GM06990 (cell line): ENCODE measurements at regions not wholly inside any gene's neighbourhood (a gene's known extent, or its start where the extent isn't known, plus 50 kb on each side); places are given as distances from the start of the nearest gene placed in this dataset.

ENCODE experiments used
- DNase-seq: peaks from one replicate; pipeline ENCODE4 v3.0.0-alpha.2; 2011; ENCODE audit not compliant: insufficient read length; ENCODE audit errors: extremely low read depth
- H3K27me3 ChIP-seq: replicated peaks from 2 replicates; pipeline ENCODE4 v1.6.0; 2011; ENCODE audit warnings: low read length; ENCODE audit not compliant: control insufficient read depth, insufficient read depth
- H3K36me3 ChIP-seq: 2 replicates; pipeline ENCODE4 v1.5.1; 2011; ENCODE audit warnings: low read length; ENCODE audit not compliant: control insufficient read depth, insufficient read depth
- H3K4me3 ChIP-seq: replicated peaks from 2 replicates; pipeline ENCODE4 v1.5.1; 2011; ENCODE audit warnings: low read depth, mild to moderate bottlenecking, control low read depth, low read length
- TF ChIP-seq, protein P1 (sequence below): IDR thresholded peaks from 2 replicates; pipeline ENCODE4 v1.5.1; 2011; ENCODE audit warnings: low read length, control low read depth, mild to moderate bottlenecking, inconsistent platforms; ENCODE audit not compliant: insufficient read depth, poor library complexity, severe bottlenecking

DNA sequence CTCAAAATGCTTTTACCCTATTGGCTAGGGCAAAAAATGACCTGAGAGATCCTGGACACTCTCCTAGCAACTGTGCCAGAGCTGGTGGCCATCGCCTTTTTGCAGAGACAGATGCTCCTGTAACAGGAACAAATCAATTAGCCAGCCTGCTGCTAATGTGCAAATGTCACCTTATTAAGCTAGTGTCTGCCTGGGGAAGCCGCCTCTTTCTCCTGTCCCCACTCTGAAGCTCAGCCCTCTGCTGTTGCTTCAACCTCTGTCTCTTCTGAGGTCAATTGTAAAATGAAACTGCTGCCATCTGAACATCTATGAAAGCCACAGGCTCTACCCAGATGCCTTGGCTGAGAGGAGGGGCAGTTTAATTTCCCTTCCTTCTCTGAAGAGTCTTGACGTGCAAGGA, 85.5 kb upstream of the CACNA1E start:
- Histone ChIP-seq H3K27me3 (no peaks in the 10 kb centered on the region), H3K4me3 (no peak overlapping the region), H3K36me3 (no peaks in the 10 kb centered on the region)
- TF ChIP-seq, protein P1, sequence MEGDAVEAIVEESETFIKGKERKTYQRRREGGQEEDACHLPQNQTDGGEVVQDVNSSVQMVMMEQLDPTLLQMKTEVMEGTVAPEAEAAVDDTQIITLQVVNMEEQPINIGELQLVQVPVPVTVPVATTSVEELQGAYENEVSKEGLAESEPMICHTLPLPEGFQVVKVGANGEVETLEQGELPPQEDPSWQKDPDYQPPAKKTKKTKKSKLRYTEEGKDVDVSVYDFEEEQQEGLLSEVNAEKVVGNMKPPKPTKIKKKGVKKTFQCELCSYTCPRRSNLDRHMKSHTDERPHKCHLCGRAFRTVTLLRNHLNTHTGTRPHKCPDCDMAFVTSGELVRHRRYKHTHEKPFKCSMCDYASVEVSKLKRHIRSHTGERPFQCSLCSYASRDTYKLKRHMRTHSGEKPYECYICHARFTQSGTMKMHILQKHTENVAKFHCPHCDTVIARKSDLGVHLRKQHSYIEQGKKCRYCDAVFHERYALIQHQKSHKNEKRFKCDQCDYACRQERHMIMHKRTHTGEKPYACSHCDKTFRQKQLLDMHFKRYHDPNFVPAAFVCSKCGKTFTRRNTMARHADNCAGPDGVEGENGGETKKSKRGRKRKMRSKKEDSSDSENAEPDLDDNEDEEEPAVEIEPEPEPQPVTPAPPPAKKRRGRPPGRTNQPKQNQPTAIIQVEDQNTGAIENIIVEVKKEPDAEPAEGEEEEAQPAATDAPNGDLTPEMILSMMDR: no peak
- DNase-seq: peak; percentile 21

DNA sequence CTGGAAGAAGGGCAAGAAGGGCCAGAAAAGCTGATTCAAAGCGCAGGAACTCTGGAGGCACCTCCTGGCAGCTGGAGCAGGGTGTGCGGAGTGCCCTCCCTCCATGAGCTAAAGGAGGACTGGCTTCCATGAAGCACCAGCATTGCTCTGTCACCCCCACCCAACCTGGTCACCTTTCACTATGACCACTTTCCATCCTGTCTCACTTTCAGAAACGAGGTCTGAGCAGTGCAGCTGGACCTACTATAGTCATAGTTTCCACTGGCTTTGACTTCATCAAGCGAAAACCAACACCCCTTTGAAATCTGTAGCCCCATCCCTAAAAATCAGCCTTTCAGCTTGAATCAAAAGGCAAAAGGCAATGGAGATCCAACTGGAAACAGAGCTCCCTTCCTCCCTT, 84.8 kb upstream of the CACNA1E start:
- DNase-seq: peak; percentile 38
- H3K4me3 ChIP-seq: no peak overlapping the region
- H3K36me3 ChIP-seq: no peaks in the 10 kb centered on the region
- no peaks in the 10 kb centered on the region for H3K27me3 ChIP-seq
- TF ChIP-seq, protein P1: no peak

DNA sequence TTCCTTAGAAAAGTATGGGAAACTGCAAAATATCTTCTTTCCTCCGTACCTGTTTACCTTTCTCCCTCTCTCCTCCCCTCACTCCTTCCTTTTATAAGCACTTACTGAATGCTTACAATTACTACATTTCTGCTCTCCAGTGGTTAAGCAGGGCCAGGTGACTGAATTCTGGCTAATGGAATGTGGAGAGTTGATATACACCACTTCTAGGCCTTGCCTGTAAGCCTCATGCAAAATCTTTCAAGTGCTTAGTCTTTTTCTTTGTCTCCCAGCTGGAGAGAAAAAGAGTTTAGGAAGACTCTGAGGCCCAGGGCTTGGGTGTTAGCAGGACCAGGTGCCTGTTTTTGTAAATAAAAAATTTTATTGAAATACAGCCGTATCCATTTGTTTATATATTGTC, 77.7 kb upstream of the CACNA1E start:
- TF ChIP-seq, protein P1: no peak
- no peaks in the 10 kb centered on the region for H3K36me3 ChIP-seq
- no peaks in the 10 kb centered on the region; the same call in 1 of the 2 replicates for H3K27me3 ChIP-seq

DNA sequence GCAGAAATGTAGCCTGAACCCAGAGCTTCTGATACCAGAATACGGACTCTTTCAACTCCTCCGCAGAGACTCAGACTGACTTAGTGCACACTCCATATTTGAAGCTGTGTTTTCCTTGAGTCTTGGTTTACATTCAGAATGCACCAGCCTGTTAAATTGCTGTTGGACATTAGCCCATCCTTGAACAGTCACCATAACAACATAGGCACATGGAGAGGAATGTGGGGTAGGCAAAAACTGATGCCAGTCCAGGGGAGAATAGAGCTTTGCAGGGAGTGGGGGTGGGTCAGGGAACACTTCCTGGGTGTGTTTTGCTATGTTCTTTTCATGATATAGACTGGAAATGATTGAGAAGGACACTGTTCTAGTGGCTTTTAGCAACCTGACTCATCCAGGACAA, 76.3 kb upstream of the CACNA1E start:
- TF ChIP-seq, protein P1: no peak
- H3K27me3 ChIP-seq: no peaks in the 10 kb centered on the region; the same call in 1 of the 2 replicates
- DNase-seq: no peak
- no peaks in the 10 kb centered on the region for H3K36me3 ChIP-seq
- H3K4me3 ChIP-seq: no peak overlapping the region

More for the DNA sequence above, 77.7 kb upstream of the CACNA1E start:
- no peak for DNase-seq
- no peak overlapping the region for H3K4me3 ChIP-seq

DNA sequence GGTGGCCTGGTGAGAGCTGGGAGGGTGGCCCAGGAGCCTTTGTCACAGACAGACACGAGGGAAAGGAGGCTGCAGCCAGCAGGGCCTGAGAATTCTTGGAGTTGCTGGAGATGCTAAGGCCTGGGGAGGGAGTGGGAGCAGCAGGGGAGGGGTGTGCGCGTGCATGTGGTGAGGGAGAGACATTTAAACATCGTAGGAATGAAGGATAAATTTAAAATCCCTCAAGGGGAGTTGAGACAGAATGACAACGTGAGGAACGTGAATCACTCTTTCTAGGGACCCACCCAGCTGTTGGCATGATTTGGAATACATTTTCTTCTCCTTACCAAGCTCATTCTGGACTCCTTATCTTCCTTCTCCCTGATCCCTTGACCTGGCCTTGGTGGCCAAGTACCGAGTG, 73.3 kb upstream of the CACNA1E start:
- no peaks in the 10 kb centered on the region; the same call in 1 of the 2 replicates for H3K27me3 ChIP-seq
- H3K36me3 ChIP-seq: no peaks in the 10 kb centered on the region
- H3K4me3 ChIP-seq: no peak overlapping the region
- DNase-seq: no peak
- TF ChIP-seq, protein P1: no peak

DNA sequence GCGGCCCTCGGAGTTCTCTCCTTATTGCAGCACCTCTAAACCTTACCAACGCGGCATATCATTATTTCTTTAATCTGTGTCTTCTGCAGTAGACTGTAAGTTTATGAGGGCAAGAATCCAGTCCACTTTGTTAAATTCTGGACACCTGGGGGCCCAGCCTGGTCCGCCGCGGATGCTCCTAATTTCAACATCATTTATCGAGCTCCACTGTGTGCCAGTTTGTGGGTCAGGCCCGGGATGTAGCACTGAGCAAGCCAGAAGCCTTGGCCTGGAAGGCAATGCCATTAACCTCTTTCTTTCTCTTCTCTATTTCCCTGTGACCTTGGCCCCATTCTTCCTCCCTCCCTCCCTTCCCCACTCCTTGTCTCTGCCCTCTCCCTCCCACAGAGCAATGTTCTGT, 70.6 kb upstream of the CACNA1E start:
- H3K36me3 ChIP-seq: no peaks in the 10 kb centered on the region
- no peak for DNase-seq
- TF ChIP-seq, protein P1: no peak
- H3K27me3 ChIP-seq: no peaks in the 10 kb centered on the region
- no peak overlapping the region for H3K4me3 ChIP-seq
